Omental fat pad (tissue), 3 donors: ENCODE measurements at regions not wholly inside any gene's neighbourhood (a gene's known extent, or its start where the extent isn't known, plus 50 kb on each side); places are given as distances from the start of the nearest gene placed in this dataset.

ENCODE experiments used
- ATAC-seq: fragments of 150-250 bp; one replicate; pipeline ENCODE4 v1.9.1; 2016; ENCODE audit warnings: mild to moderate bottlenecking, moderate library complexity; ENCODE audit not compliant: low FRiP score
- DNase-seq: peaks from one replicate; pipeline ENCODE4 v3.0.0-alpha.2; 2019; ENCODE audit warnings: low spot score
- TF ChIP-seq, protein P1 (sequence below), 3 donors: fragments of 450-650 bp; IDR thresholded peaks; one replicate each; pipeline ENCODE4 v1.5.1; 2016 to 2017; ENCODE audit warnings: antibody characterized with exemption in 3 of 3, mild to moderate bottlenecking in 3 of 3, moderate library complexity in 2 of 3

DNA sequence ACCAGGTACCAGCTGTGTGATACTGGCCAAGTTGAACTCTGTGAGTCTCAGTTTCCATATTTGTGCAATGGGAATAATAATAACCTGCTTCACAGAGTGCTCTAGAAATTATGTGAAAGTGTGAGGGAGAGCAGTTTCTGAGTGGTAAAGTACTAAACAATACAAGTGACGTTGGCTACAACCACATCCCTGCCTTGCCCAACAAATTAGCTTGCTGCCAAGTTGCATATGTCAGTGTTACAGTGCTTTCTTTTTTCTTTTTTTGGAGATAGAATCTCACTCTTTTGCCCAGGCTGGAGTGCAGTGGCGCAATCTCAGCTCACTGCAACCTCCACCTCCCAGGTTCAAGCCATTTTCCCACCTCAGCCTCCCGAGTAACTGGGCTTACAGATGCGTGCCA lies 533.6 kb upstream of the MEX3C start:
- TF ChIP-seq, protein P1, sequence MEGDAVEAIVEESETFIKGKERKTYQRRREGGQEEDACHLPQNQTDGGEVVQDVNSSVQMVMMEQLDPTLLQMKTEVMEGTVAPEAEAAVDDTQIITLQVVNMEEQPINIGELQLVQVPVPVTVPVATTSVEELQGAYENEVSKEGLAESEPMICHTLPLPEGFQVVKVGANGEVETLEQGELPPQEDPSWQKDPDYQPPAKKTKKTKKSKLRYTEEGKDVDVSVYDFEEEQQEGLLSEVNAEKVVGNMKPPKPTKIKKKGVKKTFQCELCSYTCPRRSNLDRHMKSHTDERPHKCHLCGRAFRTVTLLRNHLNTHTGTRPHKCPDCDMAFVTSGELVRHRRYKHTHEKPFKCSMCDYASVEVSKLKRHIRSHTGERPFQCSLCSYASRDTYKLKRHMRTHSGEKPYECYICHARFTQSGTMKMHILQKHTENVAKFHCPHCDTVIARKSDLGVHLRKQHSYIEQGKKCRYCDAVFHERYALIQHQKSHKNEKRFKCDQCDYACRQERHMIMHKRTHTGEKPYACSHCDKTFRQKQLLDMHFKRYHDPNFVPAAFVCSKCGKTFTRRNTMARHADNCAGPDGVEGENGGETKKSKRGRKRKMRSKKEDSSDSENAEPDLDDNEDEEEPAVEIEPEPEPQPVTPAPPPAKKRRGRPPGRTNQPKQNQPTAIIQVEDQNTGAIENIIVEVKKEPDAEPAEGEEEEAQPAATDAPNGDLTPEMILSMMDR (IDR thresholded peaks at IDR 0.05): no peak
- ATAC-seq (no peak), DNase-seq (no peak)

DNA sequence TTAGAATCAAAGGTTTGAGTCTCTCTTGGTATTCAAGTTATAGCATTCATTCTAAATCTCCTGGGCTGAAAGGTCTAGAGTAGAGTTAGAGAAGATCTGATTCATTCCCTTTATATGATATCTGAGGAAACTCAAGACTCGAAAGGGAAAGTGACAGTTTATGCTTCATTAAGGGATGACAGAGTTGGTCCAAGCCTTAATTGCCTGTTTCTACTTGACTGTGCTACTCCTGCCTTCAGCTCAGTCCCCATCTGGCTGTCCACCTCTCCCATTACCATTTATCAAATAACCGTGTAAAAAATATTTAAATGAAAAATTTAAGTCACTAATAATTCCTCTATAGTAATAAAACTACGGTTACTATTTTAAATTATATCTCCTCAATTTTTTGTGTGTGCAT lies 537.1 kb upstream of the MEX3C start:
- TF ChIP-seq, protein P1 (IDR thresholded peaks at IDR 0.05): no peak
- DNase-seq: no peak

DNA sequence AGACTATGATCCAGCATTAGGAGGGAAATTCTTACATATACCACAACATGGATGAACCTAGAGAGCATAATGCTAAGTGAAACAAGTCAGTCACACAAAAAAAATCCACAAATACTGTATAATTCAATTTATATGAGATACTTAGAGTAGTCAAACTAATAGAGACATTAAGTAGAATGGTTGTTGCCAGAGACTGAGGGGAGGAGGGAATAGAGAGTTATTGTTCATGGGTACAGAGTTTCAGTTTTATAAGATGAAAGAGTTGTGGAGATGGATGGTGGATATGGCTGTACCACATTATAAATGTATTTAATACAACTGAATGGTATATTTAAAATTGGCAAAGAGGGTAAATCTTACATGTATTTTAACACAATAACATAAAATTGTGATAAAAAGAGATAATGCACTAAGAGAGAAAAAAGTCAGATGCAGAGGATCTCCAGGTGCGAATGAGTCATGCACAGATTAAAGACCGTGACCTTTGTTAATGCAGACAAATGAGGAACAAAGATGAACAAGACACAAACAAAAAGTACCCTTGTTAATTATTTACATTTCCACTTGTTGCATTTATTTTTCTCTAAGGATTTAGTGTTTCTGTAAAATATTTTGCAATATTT lies 541.7 kb upstream of the MEX3C start:
- ATAC-seq: no peak
- TF ChIP-seq, protein P1 (IDR thresholded peaks at IDR 0.05): no peak

More for the DNA sequence above, 537.1 kb upstream of the MEX3C start:
- no peak for ATAC-seq

DNA sequence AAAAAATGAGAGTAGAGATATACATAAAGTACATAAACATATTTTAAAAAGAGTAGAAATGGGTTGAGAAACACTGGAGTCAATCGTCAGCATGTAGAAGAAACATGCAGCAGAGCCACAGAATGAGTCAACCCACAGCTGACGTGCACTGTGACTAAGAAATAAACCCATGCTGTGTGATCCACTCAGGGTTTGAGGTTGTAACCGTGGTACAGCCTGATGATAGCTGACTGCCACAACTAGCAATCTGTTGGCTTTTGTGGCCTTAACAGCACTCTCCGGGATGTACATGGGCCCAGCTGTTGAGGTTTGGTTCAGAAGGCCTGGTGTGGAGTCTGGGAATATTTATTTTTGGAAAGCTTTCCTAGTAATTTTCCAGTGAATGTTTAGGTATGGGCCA lies 554.4 kb upstream of the MEX3C start:
- TF ChIP-seq, protein P1 (IDR thresholded peaks at IDR 0.05): no peak
- no peak for ATAC-seq
- no peak for DNase-seq

More for the DNA sequence above, 541.7 kb upstream of the MEX3C start:
- DNase-seq: no peak

DNA sequence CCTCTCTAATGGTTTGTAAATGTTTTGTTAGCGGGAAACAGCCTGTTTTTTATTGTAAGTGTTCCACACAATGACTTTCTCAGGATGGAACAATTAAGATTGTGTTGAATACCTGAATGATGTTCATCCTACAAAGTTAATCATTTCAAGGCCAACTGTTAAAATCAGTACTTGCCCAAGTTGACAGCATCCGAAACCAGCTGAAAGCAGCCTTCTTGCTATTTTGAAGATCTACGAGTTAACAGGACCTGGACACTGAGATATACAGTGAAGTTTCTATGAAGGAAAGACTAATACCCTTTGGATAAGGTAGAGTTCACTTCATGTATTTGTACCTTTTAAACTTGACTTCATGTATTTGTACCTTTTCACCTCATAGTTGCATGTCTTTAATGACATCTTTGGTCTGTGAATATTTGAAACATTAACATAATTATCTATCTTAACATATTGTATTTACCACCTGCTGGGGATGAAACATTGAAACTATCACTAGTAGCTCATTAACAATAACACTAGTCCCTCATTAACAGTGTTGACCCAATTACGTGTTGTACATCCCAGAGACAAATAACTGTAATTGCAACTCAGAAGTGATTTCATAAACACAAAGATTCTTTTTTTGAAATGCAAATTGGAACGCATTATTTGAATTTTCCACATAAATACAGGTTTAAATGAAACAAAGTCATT lies 556.0 kb upstream of the MEX3C start:
- DNase-seq: no peak
- TF ChIP-seq, protein P1 (IDR thresholded peaks at IDR 0.05): no peak
- no peak for ATAC-seq

DNA sequence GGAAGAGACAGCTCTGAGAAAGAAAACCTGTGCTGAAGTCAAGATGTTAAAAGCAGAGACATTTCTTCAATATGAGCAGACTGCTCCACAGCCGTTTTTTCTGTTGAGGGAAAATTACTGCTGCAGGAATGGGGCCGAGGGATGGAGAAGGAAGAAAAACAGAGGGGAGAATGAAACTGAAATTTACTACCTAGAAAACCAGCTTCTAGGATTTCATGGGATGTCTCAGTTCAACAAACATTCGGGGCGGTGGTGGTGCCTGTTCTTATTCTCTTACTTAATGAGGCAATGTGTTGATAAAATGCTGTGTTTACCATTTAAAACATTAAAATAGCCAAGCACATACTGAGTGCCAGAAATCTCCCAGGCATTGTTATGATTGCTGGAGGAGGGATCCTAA lies 557.1 kb upstream of the MEX3C start:
- ATAC-seq (no peak), DNase-seq (no peak)
- TF ChIP-seq, protein P1 (IDR thresholded peaks at IDR 0.05): no peak
